CD4-positive, alpha-beta T cell (primary cell): ENCODE measurements at regions not wholly inside any gene's neighbourhood (a gene's known extent, or its start where the extent isn't known, plus 50 kb on each side); places are given as distances from the start of the nearest gene placed in this dataset.

Experiments
- ATAC-seq: fragments of 200-7000 bp; cut with Tn5 transposase; one replicate; pipeline ENCODE4 v1.10.0; 2022; ENCODE audit warnings: mild to moderate bottlenecking; ENCODE audit not compliant: poor library complexity
- CTCF ChIA-PET: fragments of 350-600 bp; sonication (Branson Sonifier 250); formaldehyde crosslinking; loops from one replicate; lab custom pipeline; 2021; ENCODE audit warnings: antibody characterized with exemption, inconsistent platforms; lab: Charles Lee
- POLR2A ChIA-PET: fragments of 350-600 bp; sonication (Branson Sonifier 250); formaldehyde crosslinking; loops from one replicate; lab custom pipeline; 2021; ENCODE audit warnings: antibody characterized with exemption, inconsistent platforms; lab: Charles Lee
- DNase-seq, 14 experiments: peaks; one replicate each; pipeline ENCODE4 v3.0.0-alpha.2; 2013 to 2020; ENCODE audit warnings: mixed read lengths in 2 of 14
- H3K27ac ChIP-seq, 2 donors: one replicate each; pipeline versions ENCODE4 v1.5.1 to v1.7.0; 2013; ENCODE audit warnings: low read length in 2 of 2, low read depth in 1 of 2, mild to moderate bottlenecking in 1 of 2
- H3K27me3 ChIP-seq, 2 experiments: 1 replicate in 1 of 2; 2 replicates in 1 of 2; pipeline versions ENCODE4 v1.6.1 to v1.7.0; 2013; ENCODE audit warnings: low read length in 2 of 2, control low read depth in 1 of 2, mild to moderate bottlenecking in 1 of 2, moderate library complexity in 1 of 2; ENCODE audit not compliant: insufficient read depth in 2 of 2, control insufficient read depth in 1 of 2
- H3K36me3 ChIP-seq: one replicate; pipeline ENCODE4 v1.6.1; 2013; ENCODE audit warnings: low read length, control low read depth; ENCODE audit not compliant: insufficient read depth
- H3K4me1 ChIP-seq: one replicate; pipeline ENCODE4 v1.6.1; 2013; ENCODE audit warnings: low read length, control low read depth; ENCODE audit not compliant: insufficient read depth
- H3K4me3 ChIP-seq: one replicate; pipeline ENCODE4 v1.5.1; 2013; ENCODE audit warnings: mild to moderate bottlenecking, low read length, moderate library complexity
- H3K9me3 ChIP-seq, 2 experiments: 1 replicate in 1 of 2; 2 replicates in 1 of 2; pipeline versions ENCODE4 v1.6.1 to v1.7.0; 2013; ENCODE audit warnings: low read length in 2 of 2, mild to moderate bottlenecking in 2 of 2, control low read depth in 1 of 2, moderate library complexity in 1 of 2; ENCODE audit not compliant: control insufficient read depth in 1 of 2, insufficient read depth in 1 of 2
- H3K27ac Mint-ChIP-seq: one replicate; pipeline ENCODE4 v1.8.0; 2020; ENCODE audit warnings: mixed read lengths
- H3K27me3 Mint-ChIP-seq: one replicate; pipeline ENCODE4 v1.8.0; 2021; ENCODE audit warnings: mixed read lengths
- H3K36me3 Mint-ChIP-seq: one replicate; pipeline ENCODE4 v1.8.0; 2021; ENCODE audit warnings: low read depth, mixed read lengths
- H3K4me1 Mint-ChIP-seq: one replicate; pipeline ENCODE4 v1.8.0; 2021; ENCODE audit warnings: low read depth, mixed read lengths
- H3K4me3 Mint-ChIP-seq: one replicate; pipeline ENCODE4 v1.8.0; 2020; ENCODE audit warnings: mild to moderate bottlenecking, mixed read lengths
- H3K9me3 Mint-ChIP-seq: one replicate; pipeline ENCODE4 v1.8.0; 2020; ENCODE audit warnings: mixed read lengths
- intact Hi-C, 2 experiments: fragments of 100-400 bp; cut with DNase I in 1 of 2; cut with micrococcal nuclease in 1 of 2; formaldehyde crosslinking; loops; one replicate each; pipeline versions ENCODE4 v1.15.1 to v1.9.0; 2023 to 2025; cut with DNase I, micrococcal nuclease
- TF ChIP-seq, protein P1 (sequence below): fragments of 200-600 bp; IDR thresholded peaks from one replicate; pipeline ENCODE4 v1.8.0; 2022; ENCODE audit warnings: antibody characterized with exemption, mild to moderate bottlenecking

DNA sequence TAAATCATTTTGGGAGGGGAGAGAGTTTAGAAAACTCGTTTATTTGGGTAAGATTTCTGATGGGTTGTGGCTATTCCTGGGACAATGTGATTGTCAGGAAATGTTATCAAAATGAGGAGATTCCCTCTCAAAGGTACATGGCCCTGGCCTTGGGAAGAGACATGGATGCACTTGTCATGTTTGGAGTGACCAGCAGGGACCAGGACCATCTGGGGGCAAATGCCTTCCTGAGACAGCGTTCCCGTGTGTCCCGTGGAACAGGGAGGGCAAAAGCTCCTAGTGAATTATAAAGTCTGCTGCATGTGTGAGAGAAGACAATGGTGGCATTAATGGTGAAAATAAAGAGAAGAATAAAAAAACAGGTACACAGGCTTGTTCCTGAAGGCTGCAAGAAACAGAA lies 317.3 kb downstream of the ZNF536 start:
- Mint-ChIP-seq H3K9me3 (no peaks in the 10 kb centered on the region), H3K27ac (no peak overlapping the region), H3K36me3 (no peaks in the 10 kb centered on the region), H3K27me3 (peaks cover 86% of the 10 kb centered on the region), H3K4me3 (no peak overlapping the region), H3K4me1 (peaks cover 13% of the 10 kb centered on the region)
- Histone ChIP-seq H3K4me1 (peaks cover 2% of the 10 kb centered on the region), H3K27me3 (peaks cover 23 to 52% of the 10 kb centered on the region in 2 experiments), H3K36me3 (no peaks in the 10 kb centered on the region), H3K4me3 (no peak overlapping the region), H3K9me3 (no peaks in the 10 kb centered on the region), H3K27ac (no peak overlapping the region)
- ChIA-PET CTCF (no interaction called here), POLR2A (no interaction called here)
- DNase-seq (no peak), ATAC-seq (no peak)
- intact Hi-C loops: no loop called here
- TF ChIP-seq, protein P1, sequence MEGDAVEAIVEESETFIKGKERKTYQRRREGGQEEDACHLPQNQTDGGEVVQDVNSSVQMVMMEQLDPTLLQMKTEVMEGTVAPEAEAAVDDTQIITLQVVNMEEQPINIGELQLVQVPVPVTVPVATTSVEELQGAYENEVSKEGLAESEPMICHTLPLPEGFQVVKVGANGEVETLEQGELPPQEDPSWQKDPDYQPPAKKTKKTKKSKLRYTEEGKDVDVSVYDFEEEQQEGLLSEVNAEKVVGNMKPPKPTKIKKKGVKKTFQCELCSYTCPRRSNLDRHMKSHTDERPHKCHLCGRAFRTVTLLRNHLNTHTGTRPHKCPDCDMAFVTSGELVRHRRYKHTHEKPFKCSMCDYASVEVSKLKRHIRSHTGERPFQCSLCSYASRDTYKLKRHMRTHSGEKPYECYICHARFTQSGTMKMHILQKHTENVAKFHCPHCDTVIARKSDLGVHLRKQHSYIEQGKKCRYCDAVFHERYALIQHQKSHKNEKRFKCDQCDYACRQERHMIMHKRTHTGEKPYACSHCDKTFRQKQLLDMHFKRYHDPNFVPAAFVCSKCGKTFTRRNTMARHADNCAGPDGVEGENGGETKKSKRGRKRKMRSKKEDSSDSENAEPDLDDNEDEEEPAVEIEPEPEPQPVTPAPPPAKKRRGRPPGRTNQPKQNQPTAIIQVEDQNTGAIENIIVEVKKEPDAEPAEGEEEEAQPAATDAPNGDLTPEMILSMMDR: no peak

DNA sequence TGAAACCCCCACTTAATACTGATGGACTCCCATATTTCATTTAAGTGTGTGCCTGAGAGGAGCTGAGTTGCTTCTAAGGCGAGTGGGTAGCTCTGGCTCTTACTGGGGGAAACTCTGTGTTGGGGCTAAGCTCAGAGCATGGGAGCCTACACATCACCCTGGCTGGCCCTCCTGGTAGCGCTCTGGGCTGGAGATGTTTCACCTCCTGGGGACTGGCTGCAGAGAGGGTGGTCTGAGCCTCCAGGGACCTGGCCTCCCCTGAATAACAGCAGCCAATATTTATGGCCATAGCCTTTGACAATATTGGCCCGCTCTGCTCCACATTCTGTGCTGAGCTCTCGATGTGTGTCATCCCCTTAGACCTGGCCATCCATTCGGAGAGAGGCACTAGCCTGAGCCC lies 316.5 kb downstream of the ZNF536 start:
- Histone ChIP-seq H3K27me3 (peaks cover 23 to 52% of the 10 kb centered on the region in 2 experiments), H3K36me3 (no peaks in the 10 kb centered on the region), H3K4me3 (no peak overlapping the region), H3K27ac (no peak overlapping the region), H3K9me3 (no peaks in the 10 kb centered on the region), H3K4me1 (no peaks in the 10 kb centered on the region)
- Mint-ChIP-seq H3K27me3 (peaks cover 85% of the 10 kb centered on the region), H3K4me1 (peaks cover 7% of the 10 kb centered on the region), H3K27ac (no peak overlapping the region), H3K9me3 (no peaks in the 10 kb centered on the region), H3K4me3 (no peak overlapping the region), H3K36me3 (no peaks in the 10 kb centered on the region)
- ATAC-seq (no peak), DNase-seq (no peak)
- ChIA-PET POLR2A (no interaction called here), CTCF (no interaction called here)
- TF ChIP-seq, protein P1: no peak
- intact Hi-C loops: no loop called here

DNA sequence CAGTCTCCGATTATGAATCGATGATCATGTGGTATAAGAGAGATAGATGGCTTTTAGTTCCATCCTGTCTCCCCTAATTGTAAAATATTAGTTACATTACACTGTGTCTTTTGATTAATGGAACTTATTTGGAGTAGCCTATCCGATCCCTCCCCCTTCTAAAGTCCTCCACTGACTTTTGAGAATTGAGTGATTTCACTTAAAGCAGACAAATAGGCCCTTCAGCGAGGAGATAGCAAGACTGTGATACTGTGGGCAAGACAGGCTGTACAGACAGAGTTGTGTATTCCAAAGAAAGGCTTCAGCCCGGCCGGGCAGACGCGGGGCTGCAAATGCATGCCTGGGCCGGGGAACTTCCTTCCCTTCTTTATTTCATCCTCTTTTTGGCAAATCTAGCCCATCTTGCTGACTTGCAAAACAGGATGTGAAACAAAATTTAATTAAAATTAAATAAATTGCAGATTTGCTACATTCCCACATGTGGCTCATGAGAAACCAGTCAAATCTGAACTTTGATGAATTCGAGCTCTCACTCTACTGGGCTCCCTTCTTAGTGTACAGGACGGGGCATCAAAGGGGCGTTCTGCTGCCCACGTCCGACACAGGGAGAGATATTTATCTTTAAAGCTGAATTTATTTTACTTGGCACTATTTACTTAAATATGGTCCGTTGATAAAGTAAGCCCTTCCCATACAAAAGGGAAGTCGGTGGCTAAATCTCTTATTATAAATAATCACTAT lies 314.8 kb downstream of the ZNF536 start:
- no peak overlapping the region for H3K4me3 Mint-ChIP-seq
- ATAC-seq: no peak
- H3K9me3 ChIP-seq: no peaks in the 10 kb centered on the region
- H3K36me3 ChIP-seq: no peaks in the 10 kb centered on the region
- intact Hi-C loops: no loop called here
- peaks cover 19 to 42% of the 10 kb centered on the region in 2 experiments for H3K27me3 ChIP-seq
- CTCF ChIA-PET: no interaction called here
- H3K36me3 Mint-ChIP-seq: no peaks in the 10 kb centered on the region
- TF ChIP-seq, protein P1: no peak
- POLR2A ChIA-PET: no interaction called here
- no peaks in the 10 kb centered on the region for H3K4me1 ChIP-seq
- H3K27me3 Mint-ChIP-seq: peaks cover 84% of the 10 kb centered on the region
- H3K4me3 ChIP-seq: no peak overlapping the region
- no peaks in the 10 kb centered on the region for H3K4me1 Mint-ChIP-seq
- no peak for DNase-seq
- no peak overlapping the region for H3K27ac ChIP-seq
- no peak overlapping the region for H3K27ac Mint-ChIP-seq
- no peaks in the 10 kb centered on the region for H3K9me3 Mint-ChIP-seq
